Neutrophil (primary cell): ENCODE measurements at regions not wholly inside any gene's neighbourhood (a gene's known extent, or its start where the extent isn't known, plus 50 kb on each side); places are given as distances from the start of the nearest gene placed in this dataset.

Experiments used
- H3K27ac ChIP-seq: fragments of 200-600 bp; sonication (generic); 2 replicates; pipeline ENCODE4 v1.5.1; 2016; ENCODE audit warnings: mild to moderate bottlenecking, moderate library complexity
- H3K27me3 ChIP-seq: fragments of 200-600 bp; sonication (generic); 2 replicates; pipeline ENCODE4 v1.6.0; 2016; ENCODE audit warnings: mild to moderate bottlenecking
- H3K36me3 ChIP-seq: fragments of 200-600 bp; sonication (generic); 2 replicates; pipeline ENCODE4 v1.5.1; 2017
- H3K4me1 ChIP-seq, 2 experiments: fragments of 200-600 bp in 1 of 2; sonication (generic) in 1 of 2; 1 replicate in 1 of 2; 2 replicates in 1 of 2; pipeline versions ENCODE4 v1.5.1 to v1.6.1; 2013 to 2016; ENCODE audit warnings: low read depth in 1 of 2, low read length in 1 of 2, mild to moderate bottlenecking in 1 of 2, moderate library complexity in 1 of 2; ENCODE audit not compliant: control insufficient read depth in 1 of 2, insufficient read depth in 1 of 2
- H3K4me3 ChIP-seq, 2 experiments: fragments of 200-600 bp in 1 of 2; sonication (generic) in 1 of 2; 1 replicate in 1 of 2; 2 replicates in 1 of 2; pipeline ENCODE4 v1.5.1; 2013 to 2016; ENCODE audit warnings: low read depth in 1 of 2, low read length in 1 of 2, mild to moderate bottlenecking in 1 of 2, moderate library complexity in 1 of 2
- H3K9me3 ChIP-seq: fragments of 200-600 bp; sonication (generic); 2 replicates; pipeline ENCODE4 v1.5.1; 2016
- TF ChIP-seq, protein P1 (sequence below): fragments of 200-600 bp; sonication (generic); IDR thresholded peaks from 2 replicates; pipeline ENCODE4 v1.5.1; 2016; ENCODE audit warnings: antibody characterized with exemption

DNA sequence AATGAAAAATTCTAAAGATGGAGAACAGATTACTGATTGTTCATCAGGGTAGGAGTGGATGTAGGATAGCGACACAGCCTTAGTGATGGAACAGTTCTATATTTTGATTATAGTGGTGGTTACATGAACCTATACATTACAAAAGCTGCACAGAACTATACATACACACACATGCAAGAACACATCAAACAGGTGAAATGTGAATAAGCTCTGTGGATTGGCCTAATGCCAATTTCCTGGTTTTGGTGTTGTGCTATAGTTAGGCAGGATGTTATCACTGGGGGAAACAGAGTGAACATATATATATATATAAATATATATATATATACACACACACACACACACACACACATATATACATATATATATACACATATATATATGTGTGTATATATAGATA, 76.4 kb upstream of the PIK3CG start:
- Histone ChIP-seq H3K4me1 (no peaks in the 10 kb centered on the region), H3K27me3 (no peaks in the 10 kb centered on the region), H3K4me3 (no peak overlapping the region), H3K9me3 (no peaks in the 10 kb centered on the region), H3K36me3 (no peaks in the 10 kb centered on the region), H3K27ac (no peak overlapping the region)
- TF ChIP-seq, protein P1, sequence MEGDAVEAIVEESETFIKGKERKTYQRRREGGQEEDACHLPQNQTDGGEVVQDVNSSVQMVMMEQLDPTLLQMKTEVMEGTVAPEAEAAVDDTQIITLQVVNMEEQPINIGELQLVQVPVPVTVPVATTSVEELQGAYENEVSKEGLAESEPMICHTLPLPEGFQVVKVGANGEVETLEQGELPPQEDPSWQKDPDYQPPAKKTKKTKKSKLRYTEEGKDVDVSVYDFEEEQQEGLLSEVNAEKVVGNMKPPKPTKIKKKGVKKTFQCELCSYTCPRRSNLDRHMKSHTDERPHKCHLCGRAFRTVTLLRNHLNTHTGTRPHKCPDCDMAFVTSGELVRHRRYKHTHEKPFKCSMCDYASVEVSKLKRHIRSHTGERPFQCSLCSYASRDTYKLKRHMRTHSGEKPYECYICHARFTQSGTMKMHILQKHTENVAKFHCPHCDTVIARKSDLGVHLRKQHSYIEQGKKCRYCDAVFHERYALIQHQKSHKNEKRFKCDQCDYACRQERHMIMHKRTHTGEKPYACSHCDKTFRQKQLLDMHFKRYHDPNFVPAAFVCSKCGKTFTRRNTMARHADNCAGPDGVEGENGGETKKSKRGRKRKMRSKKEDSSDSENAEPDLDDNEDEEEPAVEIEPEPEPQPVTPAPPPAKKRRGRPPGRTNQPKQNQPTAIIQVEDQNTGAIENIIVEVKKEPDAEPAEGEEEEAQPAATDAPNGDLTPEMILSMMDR = no peak

DNA sequence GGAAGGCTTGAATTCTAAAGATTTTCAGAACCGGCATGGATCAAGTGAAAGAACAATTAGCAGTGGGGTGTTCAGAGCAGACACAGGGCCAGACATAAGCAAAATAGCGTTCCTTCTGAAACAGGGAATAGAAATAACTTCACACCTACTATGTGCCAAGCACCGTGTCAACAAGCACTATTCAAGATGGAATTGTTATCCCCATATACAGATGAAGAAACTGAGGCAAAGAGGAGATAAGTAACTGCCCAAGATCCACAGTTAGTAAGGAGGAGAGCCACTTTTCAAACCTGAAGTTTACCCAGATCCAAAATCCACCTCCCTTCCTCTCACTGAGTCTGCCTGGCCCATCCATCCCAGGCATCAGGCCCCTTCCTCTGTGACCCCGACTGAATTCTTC, 73.6 kb upstream of the PIK3CG start:
- Histone ChIP-seq H3K27ac (no peak overlapping the region), H3K4me3 (no peak overlapping the region), H3K36me3 (no peaks in the 10 kb centered on the region), H3K4me1 (no peaks in the 10 kb centered on the region), H3K27me3 (no peaks in the 10 kb centered on the region), H3K9me3 (no peaks in the 10 kb centered on the region)
- TF ChIP-seq, protein P1 = no peak

DNA sequence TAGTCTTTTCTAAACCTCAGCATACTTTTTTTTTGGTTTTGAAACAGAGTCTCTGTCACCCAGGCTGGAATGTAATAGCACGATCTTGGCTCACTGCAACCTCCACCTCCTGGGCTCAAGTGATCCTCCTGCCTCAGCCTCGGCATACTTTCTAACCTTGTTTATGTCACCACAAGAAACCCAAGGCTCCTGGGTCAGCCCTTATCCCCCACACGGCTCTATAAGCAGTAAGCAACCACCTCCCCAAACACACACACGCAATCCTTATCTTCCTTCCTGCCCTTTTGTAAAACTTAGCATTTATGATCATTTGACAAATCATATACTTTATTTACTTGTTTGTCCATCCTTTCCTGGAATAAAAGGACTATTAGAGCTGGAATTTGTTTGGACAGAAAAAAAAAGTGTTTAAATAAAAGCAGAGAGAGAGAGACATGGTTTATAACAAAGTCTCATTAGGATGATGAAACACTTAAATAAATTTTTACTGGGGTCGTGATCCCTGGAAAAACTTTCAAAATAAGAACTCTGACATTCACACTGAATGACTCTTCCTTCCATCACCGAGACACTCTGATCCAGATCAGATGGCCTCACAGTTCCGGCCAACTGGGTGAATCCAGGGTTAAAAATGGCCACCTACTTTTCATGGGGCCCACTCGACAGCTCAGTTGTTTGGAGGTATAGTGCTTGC, 72.7 kb upstream of the PIK3CG start:
- Histone ChIP-seq H3K27ac (no peak overlapping the region), H3K4me3 (no peak overlapping the region), H3K27me3 (no peaks in the 10 kb centered on the region), H3K9me3 (no peaks in the 10 kb centered on the region), H3K36me3 (no peaks in the 10 kb centered on the region), H3K4me1 (no peaks in the 10 kb centered on the region)
- TF ChIP-seq, protein P1 = no peak

DNA sequence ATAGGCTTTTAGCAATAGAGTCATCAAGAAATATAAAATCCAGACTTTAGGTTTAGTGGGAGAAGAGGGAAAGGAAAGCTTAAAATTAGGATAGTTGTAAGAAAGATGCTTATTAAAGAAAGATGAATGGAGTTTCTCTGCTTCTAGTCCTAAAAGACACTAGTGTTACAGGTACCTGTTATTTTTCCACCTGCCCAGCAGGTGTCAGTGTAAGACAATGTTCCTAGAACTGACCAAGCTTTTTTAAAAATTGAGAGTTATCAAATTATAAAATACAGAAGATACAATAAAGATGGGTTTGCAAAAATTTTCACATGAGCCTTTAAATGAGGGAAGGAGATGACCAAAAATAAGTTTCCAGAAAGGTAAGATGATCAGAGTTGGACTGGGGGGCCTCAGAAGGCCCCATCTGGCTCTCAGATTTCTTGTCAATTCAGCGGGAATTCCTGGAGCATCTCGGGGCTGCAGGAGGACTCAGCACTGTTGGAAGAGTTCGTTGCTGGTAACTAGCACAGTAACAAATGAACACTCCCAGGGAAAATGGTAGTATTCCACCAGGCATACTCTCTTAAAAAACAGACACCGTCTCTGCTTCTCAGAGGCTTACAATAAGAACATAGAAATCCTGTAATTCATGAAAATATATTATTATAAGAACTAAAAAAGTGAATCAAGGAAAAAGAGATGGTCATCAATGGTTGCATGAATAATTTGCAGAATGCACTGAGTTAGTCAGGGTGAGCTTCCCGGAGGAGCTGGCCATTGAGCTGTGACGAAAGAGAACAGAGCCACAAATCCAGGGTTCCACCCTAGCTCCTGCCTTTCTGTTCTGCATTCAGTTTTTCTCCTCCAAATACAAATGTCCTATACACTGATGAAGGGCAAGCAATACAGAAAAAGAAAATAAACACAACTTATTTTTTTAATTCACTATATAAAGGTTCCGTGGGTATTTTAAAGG, 71.8 kb upstream of the PIK3CG start:
- Histone ChIP-seq H3K4me1 (no peaks in the 10 kb centered on the region), H3K9me3 (peaks cover 7% of the 10 kb centered on the region), H3K36me3 (no peaks in the 10 kb centered on the region), H3K27me3 (no peaks in the 10 kb centered on the region), H3K27ac (no peak overlapping the region), H3K4me3 (no peak overlapping the region)
- TF ChIP-seq, protein P1 = peak; percentile 79

DNA sequence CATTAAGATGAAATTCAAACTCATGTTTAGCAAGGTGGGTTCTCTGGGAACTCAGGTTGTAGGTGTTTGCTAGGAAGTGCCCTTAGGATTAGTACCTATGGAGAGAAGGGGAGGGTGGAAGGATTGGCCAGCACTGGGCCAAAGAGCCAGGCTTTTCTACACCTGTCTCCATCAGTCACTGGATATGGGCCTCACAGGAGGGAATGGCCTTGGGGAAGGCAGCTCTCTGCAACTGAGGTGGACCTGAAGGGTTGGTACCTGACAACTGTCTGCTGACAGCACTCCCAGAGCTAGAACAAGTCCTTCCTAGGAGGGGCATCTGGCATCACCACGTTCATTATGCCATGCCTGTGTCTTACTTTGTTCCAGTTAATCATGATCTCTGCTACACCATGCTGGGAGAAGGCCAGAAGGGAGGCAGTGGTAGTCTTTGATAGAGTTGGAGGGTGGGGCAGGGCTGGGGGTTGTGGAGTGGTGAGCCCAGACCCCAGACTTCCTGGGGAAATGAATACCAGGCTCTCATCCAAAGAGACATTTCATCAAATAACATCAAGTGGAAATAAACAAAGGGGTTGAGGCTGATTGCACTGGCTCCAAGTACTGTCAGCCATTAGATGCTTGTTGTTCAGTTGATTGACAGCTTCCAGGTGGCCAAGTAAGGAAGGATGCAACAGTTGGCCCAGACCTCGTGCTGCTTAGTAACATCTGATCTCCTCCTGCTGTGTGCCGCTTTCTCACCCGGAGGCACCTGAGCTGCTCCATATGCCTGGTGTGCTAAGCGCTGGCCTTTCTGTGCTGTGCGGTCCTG, 70.6 kb upstream of the PIK3CG start:
- Histone ChIP-seq H3K9me3 (peaks cover 8% of the 10 kb centered on the region), H3K27ac (no peak overlapping the region), H3K27me3 (no peaks in the 10 kb centered on the region), H3K4me3 (no peak overlapping the region), H3K36me3 (no peaks in the 10 kb centered on the region), H3K4me1 (no peaks in the 10 kb centered on the region)
- TF ChIP-seq, protein P1 = no peak
